Adipocyte (in vitro differentiated cells): ENCODE measurements at regions not wholly inside any gene's neighbourhood (a gene's known extent, or its start where the extent isn't known, plus 50 kb on each side); places are given as distances from the start of the nearest gene placed in this dataset.

ENCODE experiments used
- DNase-seq: peaks from one replicate; pipeline ENCODE4 v3.0.0-alpha.2; 2015; ENCODE audit warnings: low read depth
- H3K27me3 ChIP-seq: replicated peaks from 2 replicates; pipeline ENCODE4 v1.7.0; 2013; ENCODE audit warnings: mild to moderate bottlenecking, low read length, moderate library complexity; ENCODE audit not compliant: control insufficient read depth, insufficient read depth
- H3K36me3 ChIP-seq: 2 replicates; pipeline ENCODE4 v1.7.0; 2013; ENCODE audit warnings: low read length, mild to moderate bottlenecking, moderate library complexity; ENCODE audit not compliant: control insufficient read depth, insufficient read depth, severe bottlenecking
- H3K4me1 ChIP-seq: 2 replicates; pipeline ENCODE4 v1.7.0; 2013; ENCODE audit warnings: mild to moderate bottlenecking, low read length, moderate library complexity; ENCODE audit not compliant: control insufficient read depth, insufficient read depth
- H3K4me3 ChIP-seq: 2 replicates; pipeline ENCODE4 v1.7.0; 2013; ENCODE audit warnings: mild to moderate bottlenecking, low read length, moderate library complexity
- H3K9ac ChIP-seq: 2 replicates; pipeline ENCODE4 v1.7.0; 2013; ENCODE audit warnings: mild to moderate bottlenecking, low read length, moderate library complexity
- H3K9me3 ChIP-seq: 2 replicates; pipeline ENCODE4 v1.7.0; 2013; ENCODE audit warnings: mild to moderate bottlenecking, low read length, moderate library complexity; ENCODE audit not compliant: control insufficient read depth

DNA sequence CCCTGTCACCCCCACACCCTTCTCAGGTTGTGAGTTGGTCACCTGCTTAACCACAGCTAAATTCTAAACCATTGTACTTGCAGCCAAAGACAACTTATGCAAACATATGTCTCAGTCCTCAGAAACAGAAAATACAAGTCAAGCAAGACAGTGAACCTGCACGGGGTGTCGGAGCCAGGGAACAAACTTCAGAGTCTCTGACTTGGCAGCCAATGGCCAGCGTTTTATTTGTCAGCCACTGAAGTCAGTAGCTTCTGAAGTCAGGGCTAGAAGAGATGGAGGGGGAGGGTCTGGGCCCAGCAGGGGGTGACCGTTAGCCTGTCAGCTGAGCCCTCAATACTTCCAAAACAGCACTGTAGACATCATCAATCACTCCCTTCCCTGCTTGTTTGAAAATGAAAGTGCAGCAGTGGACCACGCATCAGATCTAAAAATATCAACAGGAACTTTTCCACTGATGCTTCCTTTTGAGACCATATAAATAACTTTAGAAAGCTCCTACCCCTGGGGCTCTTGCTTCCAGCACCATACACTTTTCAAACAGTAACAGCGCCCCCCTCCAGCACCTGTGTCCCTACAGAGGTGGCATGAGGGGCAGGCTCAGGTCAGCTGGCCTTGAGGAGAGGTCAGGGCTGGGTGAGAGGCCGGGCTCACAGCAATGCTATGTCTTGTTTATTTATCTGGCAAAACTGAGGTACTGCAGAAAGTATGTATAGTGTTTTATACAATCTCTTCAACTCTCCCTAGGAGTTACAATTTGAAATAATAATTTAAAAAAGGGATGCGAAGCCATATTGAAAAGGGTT, 142.5 kb downstream of the ACER2 start:
- Histone ChIP-seq H3K27me3 (peaks cover 2% of the 10 kb centered on the region), H3K9me3 (peaks cover 7% of the 10 kb centered on the region), H3K4me3 (no peak overlapping the region), H3K36me3 (no peaks in the 10 kb centered on the region), H3K4me1 (no peaks in the 10 kb centered on the region), H3K9ac (no peak overlapping the region)
- no peak for DNase-seq

DNA sequence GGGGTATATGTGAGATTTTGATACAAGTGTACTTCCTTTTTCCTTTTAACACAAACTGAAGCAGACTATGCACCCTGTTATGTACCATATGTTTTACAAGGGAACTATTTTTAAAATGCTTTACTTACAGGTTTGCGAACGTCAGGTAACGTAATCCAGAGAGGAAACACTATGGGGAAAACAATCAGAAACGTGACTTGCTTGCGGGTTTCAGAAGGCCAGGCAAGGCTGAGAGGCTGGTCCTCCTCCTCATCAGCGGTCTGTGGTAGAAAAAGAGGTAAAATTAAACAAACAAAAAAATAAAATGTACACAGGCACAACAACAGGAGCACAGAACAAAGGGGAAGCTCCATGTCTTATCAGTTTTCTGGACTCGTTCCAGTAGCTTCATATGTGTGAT, 141.2 kb downstream of the ACER2 start:
- H3K36me3 ChIP-seq, result no peaks in the 10 kb centered on the region
- H3K9me3 ChIP-seq, result peaks cover 7% of the 10 kb centered on the region
- H3K4me1 ChIP-seq, result no peaks in the 10 kb centered on the region
- H3K9ac ChIP-seq, result no peak overlapping the region
- H3K27me3 ChIP-seq, result peaks cover 2% of the 10 kb centered on the region
- DNase-seq, result no peak
- no peak overlapping the region for H3K4me3 ChIP-seq

DNA sequence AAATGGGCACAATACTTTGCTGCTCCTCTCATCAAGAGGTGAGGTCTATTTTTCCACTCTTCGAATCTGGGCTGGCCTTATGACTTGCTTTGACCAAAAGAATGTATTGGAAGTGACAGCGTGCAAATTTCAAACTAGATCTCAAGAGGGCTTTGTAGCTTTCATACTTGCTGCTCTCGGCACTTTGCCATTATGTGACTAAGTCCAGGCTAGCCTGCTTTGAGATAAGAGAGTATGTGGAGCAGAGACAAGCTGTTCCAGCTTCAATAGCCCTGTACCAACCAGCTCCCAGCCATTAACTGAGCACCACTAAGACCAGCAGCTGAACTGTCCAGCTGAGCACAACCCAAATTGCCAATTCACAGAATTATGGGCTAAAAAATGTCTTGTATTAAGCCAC, 124.6 kb downstream of the ACER2 start:
- H3K27me3 ChIP-seq, result no peaks in the 10 kb centered on the region
- peak; percentile 2 for DNase-seq
- no peak overlapping the region for H3K9ac ChIP-seq
- no peak overlapping the region for H3K4me3 ChIP-seq
- no peaks in the 10 kb centered on the region for H3K4me1 ChIP-seq
- H3K36me3 ChIP-seq, result no peaks in the 10 kb centered on the region
- H3K9me3 ChIP-seq, result no peaks in the 10 kb centered on the region

DNA sequence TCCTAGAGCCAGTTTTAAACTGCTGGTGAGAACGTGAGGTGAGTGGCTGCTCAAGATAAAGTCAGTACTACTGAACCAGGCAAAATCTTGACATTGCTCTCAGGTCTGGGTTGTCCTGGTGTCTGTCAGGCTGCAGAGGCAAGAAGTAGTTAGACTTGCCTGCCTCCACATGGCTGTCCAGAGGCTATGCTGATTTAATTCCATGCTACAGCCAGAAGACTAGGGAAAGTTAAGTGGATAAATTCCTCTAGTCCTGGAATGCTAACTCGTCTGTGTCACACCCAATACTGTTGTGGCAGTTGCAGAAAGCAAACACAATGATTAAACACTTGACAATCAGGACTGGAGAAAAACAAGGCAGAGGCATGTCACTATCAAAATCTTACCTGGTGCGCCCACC, 118.9 kb downstream of the ACER2 start:
- H3K4me1 ChIP-seq, result no peaks in the 10 kb centered on the region
- no peaks in the 10 kb centered on the region for H3K27me3 ChIP-seq
- H3K9ac ChIP-seq, result no peak overlapping the region
- H3K9me3 ChIP-seq, result no peaks in the 10 kb centered on the region
- DNase-seq, result no peak
- no peaks in the 10 kb centered on the region for H3K36me3 ChIP-seq
- no peak overlapping the region for H3K4me3 ChIP-seq

DNA sequence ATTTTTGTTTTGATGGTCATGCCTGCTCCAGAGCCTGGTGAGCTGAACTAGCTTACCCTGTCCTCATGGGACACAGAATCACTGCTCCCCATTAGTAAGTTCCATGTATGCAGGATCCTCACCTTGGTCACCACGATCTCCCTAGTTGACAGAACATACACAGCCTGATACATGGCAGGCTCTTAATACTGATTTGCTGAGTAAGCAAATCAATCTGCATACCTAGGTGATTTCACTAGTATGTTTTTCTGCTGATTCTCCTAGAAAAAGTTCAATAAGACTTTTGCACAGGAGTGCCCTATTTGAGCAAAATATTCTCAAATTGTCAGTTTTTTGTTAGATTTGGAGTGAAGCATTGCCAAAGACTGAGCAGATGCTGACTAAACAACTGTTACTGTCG, 113.7 kb downstream of the ACER2 start:
- no peak for DNase-seq
- H3K36me3 ChIP-seq, result no peaks in the 10 kb centered on the region
- no peak overlapping the region for H3K4me3 ChIP-seq
- H3K9ac ChIP-seq, result no peak overlapping the region
- H3K4me1 ChIP-seq, result no peaks in the 10 kb centered on the region
- no peaks in the 10 kb centered on the region for H3K27me3 ChIP-seq
- H3K9me3 ChIP-seq, result no peaks in the 10 kb centered on the region

DNA sequence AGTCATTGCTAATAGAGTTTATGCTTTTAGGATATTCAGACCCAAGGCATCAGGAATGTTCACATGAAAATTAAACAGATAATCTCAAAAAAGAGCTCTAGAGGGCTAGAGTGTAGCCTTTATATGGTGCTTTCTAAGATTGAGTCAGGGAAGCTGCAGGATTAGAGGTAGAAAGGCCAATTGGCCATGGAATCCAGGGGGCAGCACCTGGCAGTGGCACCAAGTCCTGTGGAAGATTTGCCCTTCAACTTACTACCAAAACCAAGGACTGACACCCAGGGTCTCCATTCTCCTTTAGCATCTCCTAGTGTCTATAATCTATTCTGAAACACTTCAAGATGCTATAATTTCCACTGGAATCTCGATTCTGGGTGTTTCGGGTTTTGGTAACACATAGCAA, 112.4 kb downstream of the ACER2 start:
- no peak for DNase-seq
- Histone ChIP-seq H3K9me3 (no peaks in the 10 kb centered on the region), H3K36me3 (no peaks in the 10 kb centered on the region), H3K4me3 (no peak overlapping the region), H3K27me3 (no peaks in the 10 kb centered on the region), H3K4me1 (no peaks in the 10 kb centered on the region), H3K9ac (no peak overlapping the region)

DNA sequence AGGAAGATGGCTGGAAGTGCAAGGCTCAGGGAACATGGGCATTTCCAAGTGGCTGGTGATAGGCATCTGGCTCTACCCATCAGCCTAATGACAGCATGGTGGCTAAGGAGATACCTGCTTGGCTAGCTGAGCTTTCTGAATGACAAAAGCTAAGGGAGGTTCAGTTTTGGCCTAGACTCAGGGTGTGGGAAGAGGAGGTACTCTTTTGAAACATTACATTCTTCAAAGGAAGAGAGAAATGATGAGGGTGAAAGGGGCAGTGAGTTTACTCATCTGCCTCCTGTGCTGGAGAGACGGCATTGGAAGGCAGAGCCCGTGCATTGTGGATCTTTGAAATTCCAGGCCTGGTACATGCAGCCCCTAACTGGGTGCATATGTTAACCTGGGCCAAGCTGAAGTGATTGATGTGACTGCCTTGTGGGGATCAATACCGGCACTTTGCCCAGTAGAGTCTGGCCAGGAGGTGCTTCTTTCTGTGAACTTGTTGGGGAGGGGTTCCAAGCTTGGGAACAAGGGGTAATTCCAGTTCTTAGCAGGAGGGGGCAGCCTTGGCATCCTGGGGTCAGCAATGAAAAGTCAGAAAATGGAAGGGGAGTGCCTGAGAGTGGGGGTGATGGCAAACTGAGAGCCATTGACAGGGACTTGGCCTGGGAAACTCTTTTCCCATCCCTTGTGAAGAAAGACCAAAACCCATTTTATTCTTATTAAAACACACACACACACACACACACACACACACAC, 108.6 kb downstream of the ACER2 start:
- DNase-seq, result no peak
- no peaks in the 10 kb centered on the region for H3K9me3 ChIP-seq
- no peak overlapping the region for H3K4me3 ChIP-seq

DNA sequence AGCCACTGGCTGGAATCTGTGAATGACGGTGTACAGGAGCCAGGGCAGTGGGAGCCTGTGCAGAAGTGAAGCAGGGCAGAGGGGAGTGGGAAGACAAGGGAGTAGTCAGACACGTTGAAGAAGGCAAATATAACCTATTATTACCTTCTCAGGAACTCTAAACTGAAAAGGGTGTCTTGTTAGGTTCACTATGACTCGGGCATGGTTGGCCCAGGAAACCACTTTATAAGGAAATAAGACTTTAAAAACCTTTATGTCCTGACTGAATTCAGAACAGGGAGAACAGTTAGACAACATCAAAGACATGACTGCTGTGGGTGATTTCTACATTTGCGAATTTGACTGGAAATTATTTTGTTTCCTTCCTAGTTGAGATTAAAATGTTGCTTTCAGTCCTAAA, 107.5 kb downstream of the ACER2 start:
- no peak overlapping the region for H3K9ac ChIP-seq
- no peaks in the 10 kb centered on the region for H3K27me3 ChIP-seq
- H3K4me1 ChIP-seq, result no peaks in the 10 kb centered on the region
- no peaks in the 10 kb centered on the region for H3K9me3 ChIP-seq
- no peak overlapping the region for H3K4me3 ChIP-seq
- no peak for DNase-seq
- no peaks in the 10 kb centered on the region for H3K36me3 ChIP-seq

More for the DNA sequence above, 108.6 kb downstream of the ACER2 start:
- no peaks in the 10 kb centered on the region for H3K36me3 ChIP-seq
- no peak overlapping the region for H3K9ac ChIP-seq
- no peaks in the 10 kb centered on the region for H3K4me1 ChIP-seq
- H3K27me3 ChIP-seq, result no peaks in the 10 kb centered on the region

DNA sequence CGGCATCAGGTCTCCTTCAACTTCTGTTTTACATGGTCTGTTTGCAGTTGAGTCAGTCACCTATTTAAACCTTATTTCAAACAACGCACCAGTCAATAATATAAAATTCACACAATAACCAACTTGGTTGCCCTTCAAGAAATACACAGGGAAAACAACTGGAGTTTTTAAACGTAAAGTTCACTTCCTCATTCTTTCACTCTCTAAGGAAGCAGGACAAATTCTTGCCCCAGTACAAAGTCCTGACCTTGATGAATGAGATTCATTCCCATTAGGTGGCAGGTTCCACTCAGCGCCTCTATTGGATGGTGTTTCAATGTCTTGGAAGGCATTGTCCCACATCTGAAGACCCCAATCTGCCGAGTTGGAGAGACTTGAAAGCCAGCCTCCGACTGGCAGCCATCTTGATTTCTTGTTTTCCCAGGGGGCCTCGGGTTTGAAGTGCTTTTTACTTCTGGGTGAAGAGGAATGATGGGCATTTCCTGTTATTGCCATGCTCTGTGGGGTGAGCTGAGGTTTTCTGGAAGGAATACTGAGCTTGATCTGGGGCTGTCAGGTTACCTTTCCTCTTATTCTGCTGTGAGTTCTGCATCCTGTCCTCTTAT, 105.0 kb downstream of the ACER2 start:
- no peaks in the 10 kb centered on the region for H3K9me3 ChIP-seq
- no peaks in the 10 kb centered on the region for H3K4me1 ChIP-seq
- H3K36me3 ChIP-seq, result no peaks in the 10 kb centered on the region
- no peak overlapping the region for H3K9ac ChIP-seq
- no peak for DNase-seq
- no peaks in the 10 kb centered on the region for H3K27me3 ChIP-seq
- no peak overlapping the region for H3K4me3 ChIP-seq

DNA sequence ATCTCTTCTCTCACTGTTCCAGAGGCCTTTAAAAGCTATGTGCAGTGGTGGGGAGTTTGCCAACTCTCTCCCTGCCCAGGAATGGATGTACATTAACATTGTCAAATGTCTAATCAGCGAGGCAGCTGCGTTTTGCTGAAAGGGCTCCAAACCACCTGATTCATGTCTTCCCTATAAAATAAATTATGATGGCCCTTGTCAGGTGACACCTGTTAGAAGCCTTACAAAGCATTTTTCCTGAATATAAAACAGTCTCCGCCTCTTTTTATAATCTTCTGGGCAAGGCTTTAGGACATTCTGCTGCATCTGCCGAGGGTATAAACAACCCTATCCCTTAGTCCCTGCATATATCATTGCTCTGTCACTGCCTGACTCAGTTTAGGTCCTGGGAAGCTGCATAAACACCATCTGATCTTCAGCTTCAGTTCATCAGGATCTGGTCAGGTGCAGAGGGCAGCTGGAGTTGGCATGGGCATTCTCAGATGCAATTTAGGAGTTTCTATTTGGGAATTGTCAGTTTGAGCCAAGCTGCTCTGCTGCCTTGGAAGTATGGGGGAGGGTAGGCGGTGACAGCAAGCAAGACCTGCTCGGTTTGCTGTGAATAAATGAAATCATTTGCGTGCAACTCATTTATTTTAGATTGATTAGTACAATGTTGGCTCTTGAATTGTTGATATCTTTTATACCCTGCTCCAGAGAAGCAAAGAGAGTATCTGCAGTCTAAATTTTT, 103.5 kb downstream of the ACER2 start:
- no peaks in the 10 kb centered on the region for H3K4me1 ChIP-seq
- H3K9me3 ChIP-seq, result no peaks in the 10 kb centered on the region
- H3K9ac ChIP-seq, result no peak overlapping the region
- no peak for DNase-seq
- H3K27me3 ChIP-seq, result no peaks in the 10 kb centered on the region
- H3K36me3 ChIP-seq, result no peaks in the 10 kb centered on the region
- no peak overlapping the region for H3K4me3 ChIP-seq

DNA sequence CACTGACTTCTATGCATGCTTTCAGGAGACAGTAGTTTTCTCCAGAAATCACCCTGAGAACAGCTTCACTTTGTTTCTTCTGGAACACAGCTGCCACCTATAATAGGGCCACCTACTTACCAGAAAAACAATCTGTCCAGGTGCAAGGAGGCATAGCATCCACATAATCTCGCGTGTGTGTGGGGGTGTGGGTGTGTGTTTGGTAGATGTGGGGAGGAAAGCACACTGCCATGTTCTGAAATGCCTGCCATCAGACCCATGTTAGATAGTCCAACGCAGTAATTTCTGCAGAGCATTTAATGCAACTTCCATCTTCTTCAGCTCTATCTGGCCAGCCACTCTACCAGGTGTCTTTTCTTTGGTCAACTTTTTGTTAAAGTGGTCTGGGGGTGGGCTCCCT, 102.9 kb downstream of the ACER2 start:
- H3K4me3 ChIP-seq, result no peak overlapping the region
- no peaks in the 10 kb centered on the region for H3K27me3 ChIP-seq
- H3K9ac ChIP-seq, result no peak overlapping the region
- no peaks in the 10 kb centered on the region for H3K4me1 ChIP-seq
- no peaks in the 10 kb centered on the region for H3K9me3 ChIP-seq
- H3K36me3 ChIP-seq, result no peaks in the 10 kb centered on the region
- DNase-seq, result no peak
